OCI-LY7 (cell line): ENCODE measurements at regions not wholly inside any gene's neighbourhood (a gene's known extent, or its start where the extent isn't known, plus 50 kb on each side); places are given as distances from the start of the nearest gene placed in this dataset.
"Not testable (repeated sequence)": the region's sequence is repeated elsewhere in the genome, so short reads cannot be mapped to it uniquely, and the experiment has no call there.

Experiments used
- BruUV-seq: library from RNA; stranded (reverse); fragments of 400-500 nt; replicated peaks from 2 replicates; lab custom pipeline; 2021; lab: Mats Ljungman, UMichigan
- CTCF ChIA-PET: fragments of 300-600 bp; sonication (Branson Sonifier 250); formaldehyde crosslinking; loops from one replicate; lab custom pipeline; 2022; ENCODE audit warnings: antibody characterized with exemption; ENCODE audit not compliant: unreplicated experiment; lab: Charles Lee
- POLR2A ChIA-PET: fragments of 300-600 bp; sonication (Branson Sonifier 250); formaldehyde crosslinking; loops from one replicate; lab custom pipeline; 2022; ENCODE audit warnings: antibody characterized with exemption; lab: Charles Lee
- DNase-seq: peaks from one replicate; pipeline ENCODE4 v3.0.0-alpha.2; 2015; ENCODE audit warnings: low spot score
- H2AFZ ChIP-seq: fragments of 200-600 bp; sonication (generic), shearing (Covaris generic); 2 replicates; pipeline ENCODE4 v1.6.1; 2014; ENCODE audit warnings: mild to moderate bottlenecking, antibody characterized with exemption, low read length, moderate library complexity
- H3K27ac ChIP-seq: fragments of 200-600 bp; sonication (generic); 2 replicates; pipeline ENCODE4 v1.5.1; 2014; ENCODE audit warnings: mixed run types, low read depth, mild to moderate bottlenecking, moderate library complexity, low read length, inconsistent platforms; ENCODE audit not compliant: poor library complexity, severe bottlenecking
- H3K36me3 ChIP-seq: fragments of 200-600 bp; sonication (generic); 2 replicates; pipeline ENCODE4 v1.6.1; 2014; ENCODE audit warnings: mild to moderate bottlenecking, antibody characterized with exemption, low read length, moderate library complexity, mixed read lengths; ENCODE audit not compliant: insufficient read depth
- H3K4me1 ChIP-seq: fragments of 200-600 bp; sonication (generic); 2 replicates; pipeline ENCODE4 v1.5.1; 2014; ENCODE audit warnings: mild to moderate bottlenecking, low read length; ENCODE audit not compliant: insufficient read depth, poor library complexity, severe bottlenecking
- H3K4me2 ChIP-seq: fragments of 200-600 bp; sonication (generic); 2 replicates; pipeline ENCODE4 v1.6.1; 2014; ENCODE audit warnings: mild to moderate bottlenecking, low read length
- H3K4me3 ChIP-seq: fragments of 200-600 bp; sonication (generic); 2 replicates; pipeline ENCODE4 v1.5.1; 2014; ENCODE audit warnings: mild to moderate bottlenecking, low read depth, low read length; ENCODE audit not compliant: poor library complexity, severe bottlenecking
- H3K79me2 ChIP-seq: fragments of 200-600 bp; sonication (generic); 2 replicates; pipeline ENCODE4 v1.6.1; 2016; ENCODE audit warnings: low read depth, mild to moderate bottlenecking, low read length, moderate library complexity, mixed read lengths; ENCODE audit not compliant: insufficient read depth
- H3K9me2 ChIP-seq: fragments of 200-600 bp; sonication (generic); 2 replicates; pipeline ENCODE4 v1.6.1; 2016; ENCODE audit warnings: mild to moderate bottlenecking, low read length, mixed read lengths; ENCODE audit not compliant: insufficient read depth
- H3K9me3 ChIP-seq: fragments of 200-600 bp; sonication (generic); 2 replicates; pipeline ENCODE4 v1.6.1; 2014; ENCODE audit warnings: mild to moderate bottlenecking, mixed run types, low read length, mixed read lengths
- H4K20me1 ChIP-seq: fragments of 200-600 bp; sonication (generic); 2 replicates; pipeline ENCODE4 v1.6.1; 2014; ENCODE audit warnings: mild to moderate bottlenecking, antibody characterized with exemption, low read length, moderate library complexity, mixed read lengths; ENCODE audit not compliant: insufficient read depth
- EZH2phosphoT487 ChIP-seq: fragments of 200-600 bp; sonication (generic); IDR thresholded peaks from 2 replicates; pipeline ENCODE4 v1.6.1; 2018; ENCODE audit warnings: low read depth, borderline replicate concordance, mild to moderate bottlenecking, mixed run types, antibody characterized with exemption, low read length, moderate library complexity, mixed read lengths
- intact Hi-C: fragments of 100-400 bp; cut with micrococcal nuclease; formaldehyde crosslinking; loops from one replicate; pipeline ENCODE4 v1.10.0; 2022; ENCODE audit not compliant: unreplicated experiment
- TF ChIP-seq, protein P1 (sequence below): fragments of 200-600 bp; sonication (generic); conservative IDR thresholded peaks from 2 replicates; pipeline ENCODE4 v1.5.1; 2014; ENCODE audit warnings: mild to moderate bottlenecking, antibody characterized with exemption, low read length, moderate library complexity, mixed read lengths

DNA sequence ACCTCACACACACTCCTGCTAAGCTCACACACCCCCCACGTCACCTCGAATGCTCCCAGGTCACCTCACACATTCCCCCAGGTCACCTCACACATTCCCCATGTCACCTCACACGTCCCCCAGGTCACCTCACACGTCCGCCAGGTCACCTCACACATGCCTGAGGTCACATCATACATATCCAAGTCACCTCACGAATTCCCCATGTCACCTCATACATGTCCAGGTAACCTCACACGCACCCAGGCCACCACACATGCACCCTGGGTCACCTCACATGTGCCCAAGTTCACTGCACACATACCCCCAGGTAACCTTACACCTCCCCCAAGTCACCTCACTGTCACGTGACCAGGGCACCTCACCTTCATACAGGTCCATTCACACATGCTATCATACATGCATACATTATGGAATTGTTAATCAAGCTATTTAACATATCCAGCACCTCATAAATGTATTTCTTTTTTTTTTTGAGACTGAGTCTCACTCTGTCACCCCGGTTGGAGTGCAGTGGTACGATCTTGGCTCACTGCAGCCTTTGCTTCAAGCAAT lies 640.3 kb downstream of the TMEM121 start:
- Histone ChIP-seq H2AFZ (no peak overlapping the region), H4K20me1 (no peaks in the 10 kb centered on the region), H3K4me3 (no peak overlapping the region), H3K9me3 (no peaks in the 10 kb centered on the region), H3K27ac (no peak overlapping the region), H3K4me1 (no peaks in the 10 kb centered on the region), H3K79me2 (no peaks in the 10 kb centered on the region), H3K4me2 (no peak overlapping the region), H3K36me3 (no peaks in the 10 kb centered on the region), H3K9me2 (no peaks in the 10 kb centered on the region)
- CTCF ChIA-PET = no interaction called here
- POLR2A ChIA-PET = no interaction called here
- TF ChIP-seq, protein P1, sequence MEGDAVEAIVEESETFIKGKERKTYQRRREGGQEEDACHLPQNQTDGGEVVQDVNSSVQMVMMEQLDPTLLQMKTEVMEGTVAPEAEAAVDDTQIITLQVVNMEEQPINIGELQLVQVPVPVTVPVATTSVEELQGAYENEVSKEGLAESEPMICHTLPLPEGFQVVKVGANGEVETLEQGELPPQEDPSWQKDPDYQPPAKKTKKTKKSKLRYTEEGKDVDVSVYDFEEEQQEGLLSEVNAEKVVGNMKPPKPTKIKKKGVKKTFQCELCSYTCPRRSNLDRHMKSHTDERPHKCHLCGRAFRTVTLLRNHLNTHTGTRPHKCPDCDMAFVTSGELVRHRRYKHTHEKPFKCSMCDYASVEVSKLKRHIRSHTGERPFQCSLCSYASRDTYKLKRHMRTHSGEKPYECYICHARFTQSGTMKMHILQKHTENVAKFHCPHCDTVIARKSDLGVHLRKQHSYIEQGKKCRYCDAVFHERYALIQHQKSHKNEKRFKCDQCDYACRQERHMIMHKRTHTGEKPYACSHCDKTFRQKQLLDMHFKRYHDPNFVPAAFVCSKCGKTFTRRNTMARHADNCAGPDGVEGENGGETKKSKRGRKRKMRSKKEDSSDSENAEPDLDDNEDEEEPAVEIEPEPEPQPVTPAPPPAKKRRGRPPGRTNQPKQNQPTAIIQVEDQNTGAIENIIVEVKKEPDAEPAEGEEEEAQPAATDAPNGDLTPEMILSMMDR = no peak
- TF ChIP-seq EZH2phosphoT487 = no peak
- no peak for DNase-seq
- no TSS peak for BruUV-seq
- intact Hi-C loops = no loop called here

DNA sequence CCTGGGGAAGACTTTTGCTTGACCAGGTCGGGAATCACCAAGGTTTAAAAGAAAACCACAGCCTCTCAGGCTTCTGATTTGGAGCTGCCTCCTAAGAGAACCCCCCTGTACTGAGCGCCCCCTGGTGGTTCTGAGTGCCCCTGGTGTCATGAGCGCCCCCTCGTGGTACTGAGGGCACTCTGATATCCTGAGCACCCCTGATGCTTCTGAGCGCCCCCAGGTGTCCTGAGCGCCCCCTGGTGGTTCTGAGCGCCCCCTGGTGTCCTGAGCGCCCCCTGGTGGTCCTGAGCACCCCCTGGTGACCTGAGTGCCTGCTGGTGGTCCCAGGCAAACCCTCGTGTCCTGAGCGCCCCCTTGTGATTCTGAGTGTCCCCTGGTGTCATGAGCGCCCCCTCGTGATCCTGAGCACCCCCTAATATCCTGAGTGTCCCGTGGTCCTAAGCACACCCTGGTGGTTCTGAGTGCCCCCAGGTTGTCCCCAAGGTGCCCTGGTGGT lies 643.8 kb downstream of the TMEM121 start:
- BruUV-seq, intact Hi-C loops, H3K27ac ChIP-seq, DNase-seq, H3K4me2 ChIP-seq, H3K9me3 ChIP-seq, POLR2A ChIA-PET, CTCF ChIA-PET, H4K20me1 ChIP-seq, H3K36me3 ChIP-seq, H3K79me2 ChIP-seq, H3K4me3 ChIP-seq, H3K4me1 ChIP-seq, H3K9me2 ChIP-seq, H2AFZ ChIP-seq: not testable (repeated sequence)

DNA sequence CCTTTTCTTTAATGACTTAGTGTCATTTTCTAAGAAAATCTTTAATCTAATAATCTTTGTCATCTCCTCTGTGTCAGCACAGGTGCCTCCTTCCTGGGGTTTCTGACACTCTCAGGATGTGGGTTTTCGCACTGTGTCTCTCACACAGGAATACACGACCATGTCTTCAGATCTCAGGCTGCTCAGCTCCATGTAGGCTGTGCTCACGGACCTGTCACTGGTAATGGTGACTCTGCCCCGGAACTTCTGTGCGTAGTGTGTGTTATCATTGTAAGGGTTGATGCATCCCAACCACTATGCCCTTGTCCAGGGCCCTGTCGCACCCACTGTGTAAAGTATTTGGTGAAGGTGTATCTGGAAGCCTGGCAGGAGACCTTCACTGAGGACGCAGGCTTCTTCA lies 647.8 kb downstream of the TMEM121 start:
- H3K4me3 ChIP-seq = no peak overlapping the region
- POLR2A ChIA-PET = no interaction called here
- intact Hi-C loops = no loop called here

DNA sequence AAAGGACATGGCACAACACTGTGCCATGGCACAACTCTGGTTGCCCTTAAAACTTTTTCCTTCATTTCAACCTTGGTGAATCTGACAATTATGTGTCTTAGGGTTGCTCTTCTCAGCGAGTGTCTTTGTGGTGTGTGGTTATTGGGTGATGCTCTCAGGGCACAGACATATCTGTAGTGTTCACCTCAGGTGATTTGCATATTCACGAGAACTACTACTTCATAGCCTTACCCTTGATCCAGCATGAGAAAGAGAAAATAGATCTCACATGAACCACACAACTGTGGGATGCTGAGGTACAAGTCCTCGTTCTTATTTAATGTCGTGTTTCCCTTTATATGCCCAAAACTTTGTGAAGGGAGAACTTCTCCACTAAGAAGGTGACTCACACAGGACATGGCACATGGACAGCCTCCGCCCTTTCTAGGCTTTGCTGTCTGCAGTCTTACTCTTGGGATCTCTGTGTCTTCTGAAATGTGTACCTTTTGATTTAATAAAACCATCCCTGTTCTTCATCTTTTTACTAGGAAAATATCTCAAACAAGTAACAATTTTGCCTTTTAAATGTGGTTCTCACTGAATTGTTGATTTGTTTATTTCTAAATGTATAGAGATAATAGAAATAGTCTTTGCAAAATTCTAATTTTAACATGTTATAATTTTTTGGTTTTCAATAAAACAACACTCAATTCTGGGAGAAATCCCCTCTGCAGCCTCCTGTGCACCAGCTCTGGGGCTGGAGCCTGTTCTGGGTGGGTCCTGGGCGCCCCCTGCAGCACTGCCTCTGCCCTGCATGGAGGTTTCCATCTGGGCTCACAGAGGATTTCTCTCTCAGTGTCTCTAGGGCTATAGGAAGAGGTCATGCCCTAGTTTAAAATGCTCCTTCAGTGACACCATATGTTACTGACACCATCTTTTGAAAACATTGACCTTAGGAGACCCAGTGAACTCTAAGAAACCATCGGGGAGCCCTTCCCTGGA lies 651.2 kb downstream of the TMEM121 start:
- POLR2A ChIA-PET, H3K4me1 ChIP-seq, H3K79me2 ChIP-seq, H3K36me3 ChIP-seq, H4K20me1 ChIP-seq, DNase-seq, H3K4me3 ChIP-seq, H3K9me3 ChIP-seq, BruUV-seq, CTCF ChIA-PET, intact Hi-C loops, H2AFZ ChIP-seq, H3K4me2 ChIP-seq, H3K27ac ChIP-seq, H3K9me2 ChIP-seq: not testable (repeated sequence)

More for the DNA sequence above, 647.8 kb downstream of the TMEM121 start:
- TF ChIP-seq, protein P1 = no peak
- no peaks in the 10 kb centered on the region for H3K36me3 ChIP-seq
- H2AFZ ChIP-seq = no peak overlapping the region
- H3K79me2 ChIP-seq = no peaks in the 10 kb centered on the region
- H3K9me3 ChIP-seq = no peaks in the 10 kb centered on the region
- CTCF ChIA-PET = no interaction called here
- H3K9me2 ChIP-seq = no peaks in the 10 kb centered on the region
- H3K4me2 ChIP-seq = no peak overlapping the region
- H3K4me1 ChIP-seq = no peaks in the 10 kb centered on the region
- no peak for DNase-seq
- H3K27ac ChIP-seq = no peak overlapping the region
- H4K20me1 ChIP-seq = no peaks in the 10 kb centered on the region
- BruUV-seq = no TSS peak
